Stimulated activated CD8-positive, alpha-beta memory T cell treated with anti-CD3 and anti-CD28 coated beads, Interleukin-2, amount 100 ng/mL, for 48 hours (primary cell): ENCODE measurements at regions not wholly inside any gene's neighbourhood (a gene's known extent, or its start where the extent isn't known, plus 50 kb on each side); places are given as distances from the start of the nearest gene placed in this dataset.
"Not testable (repeated sequence)": the region's sequence is repeated elsewhere in the genome, so short reads cannot be mapped to it uniquely, and the experiment has no call there.

Source experiments
- DNase-seq, 2 donors: peaks; one replicate each; pipeline ENCODE4 v3.0.0-alpha.2; 2020; ENCODE audit warnings: low read depth in 2 of 2

DNA sequence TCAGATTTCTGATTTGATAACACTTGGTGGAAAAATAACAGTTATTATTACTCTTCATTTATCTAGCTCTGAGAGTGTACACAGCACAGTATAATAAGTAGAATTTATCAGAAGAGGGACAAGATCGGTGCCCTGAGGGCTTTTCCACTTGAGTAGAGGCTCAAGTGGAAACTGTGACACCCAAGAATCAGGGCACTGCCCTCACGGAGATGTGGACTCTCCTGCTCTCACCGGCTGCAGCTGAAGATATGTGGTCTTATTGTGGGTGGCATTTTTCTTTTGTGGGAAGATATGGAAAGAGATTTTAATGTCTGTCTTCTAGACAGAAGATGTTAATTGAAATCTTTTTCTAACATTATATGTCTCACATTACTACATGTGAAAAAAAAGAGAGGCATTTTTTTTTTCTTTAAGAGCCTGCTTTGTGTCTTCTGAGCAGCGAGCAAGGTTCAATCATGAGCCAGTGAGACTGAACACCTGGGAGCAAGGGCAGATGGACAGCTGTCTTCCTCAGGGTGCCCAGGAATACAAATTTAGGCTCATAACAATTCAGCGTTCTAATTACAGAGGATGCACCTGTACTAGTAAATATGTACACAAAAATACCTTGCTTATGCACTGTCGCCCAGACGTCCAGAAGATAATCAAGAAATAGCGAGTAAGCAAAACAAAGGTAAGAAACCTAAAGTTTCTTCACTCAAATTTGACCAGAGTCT, 1098.2 kb upstream of the FANCL start:
- DNase-seq = no peak

DNA sequence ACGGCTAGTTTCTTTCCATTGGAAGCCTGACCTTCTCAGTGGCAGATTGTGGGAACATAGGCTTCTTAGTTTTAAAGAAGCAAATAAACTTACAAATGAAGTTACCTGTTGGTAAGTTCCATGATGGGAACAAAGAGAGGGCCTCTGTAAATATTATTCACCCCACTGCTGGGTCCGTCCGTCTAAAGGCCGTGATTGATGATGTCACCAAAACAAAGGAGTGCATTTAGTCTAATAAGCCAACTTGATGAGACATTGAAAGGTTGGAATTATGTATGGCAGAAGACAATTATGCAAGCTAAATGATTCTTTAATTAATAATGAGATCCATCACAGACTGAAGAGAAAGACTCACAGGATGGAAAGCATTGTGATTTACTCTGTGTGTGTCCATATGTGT, 1091.9 kb upstream of the FANCL start:
- no peak for DNase-seq

DNA sequence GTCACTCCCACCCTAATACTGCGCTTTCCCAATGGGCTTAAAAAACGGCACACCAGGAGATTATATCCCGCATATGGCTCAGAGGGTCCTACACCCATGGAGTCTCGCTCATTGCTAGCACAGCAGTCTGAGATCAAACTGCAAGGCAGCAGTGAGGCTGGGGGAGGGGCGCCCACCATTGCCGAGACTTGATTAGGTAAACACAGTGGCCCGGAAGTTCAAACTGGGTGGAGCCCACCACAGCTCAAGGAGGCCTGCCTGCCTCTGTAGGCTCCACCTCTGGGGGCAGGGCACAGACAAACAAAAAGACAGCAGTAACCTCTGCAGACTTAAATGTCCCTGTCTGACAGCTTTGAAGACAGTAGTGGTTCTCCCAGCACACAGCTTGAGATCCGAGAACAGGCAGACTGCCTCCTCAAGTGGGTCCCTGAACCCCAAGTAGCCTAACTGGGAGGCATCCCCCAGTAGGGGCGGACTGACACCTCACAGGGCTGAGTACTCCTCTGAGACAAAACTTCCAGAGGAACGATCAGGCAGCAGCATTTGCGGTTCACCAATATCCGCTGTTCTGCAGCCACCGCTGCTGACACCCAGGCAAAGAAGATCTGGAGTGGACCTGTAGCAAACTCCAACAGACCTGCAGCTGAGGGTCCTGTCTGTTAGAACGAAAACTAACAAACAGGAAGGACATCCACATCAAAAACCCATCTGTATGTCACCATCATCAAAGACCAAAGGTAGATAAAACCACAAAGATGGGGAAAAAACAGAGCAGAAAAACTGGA, 1085.6 kb upstream of the FANCL start:
- not testable (repeated sequence) for DNase-seq

DNA sequence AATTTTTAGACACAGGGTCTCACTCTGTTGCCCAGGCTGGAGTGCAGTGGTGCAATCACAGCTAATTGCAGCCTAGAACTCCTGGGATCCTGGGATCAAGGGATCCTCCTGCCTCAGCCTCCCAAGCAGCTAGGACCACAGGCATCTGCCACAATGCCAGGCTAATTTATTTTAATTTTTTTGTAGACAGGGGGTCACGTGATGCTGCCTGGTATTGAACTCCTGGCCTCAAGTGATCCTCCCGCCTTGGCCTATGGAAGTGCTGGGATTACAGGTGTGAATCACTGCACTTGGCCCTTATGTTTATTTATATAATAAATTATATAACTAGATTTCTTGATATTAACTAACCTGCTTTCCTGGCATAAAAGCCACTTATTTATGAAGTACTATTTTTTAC, 1081.7 kb upstream of the FANCL start:
- no peak for DNase-seq

DNA sequence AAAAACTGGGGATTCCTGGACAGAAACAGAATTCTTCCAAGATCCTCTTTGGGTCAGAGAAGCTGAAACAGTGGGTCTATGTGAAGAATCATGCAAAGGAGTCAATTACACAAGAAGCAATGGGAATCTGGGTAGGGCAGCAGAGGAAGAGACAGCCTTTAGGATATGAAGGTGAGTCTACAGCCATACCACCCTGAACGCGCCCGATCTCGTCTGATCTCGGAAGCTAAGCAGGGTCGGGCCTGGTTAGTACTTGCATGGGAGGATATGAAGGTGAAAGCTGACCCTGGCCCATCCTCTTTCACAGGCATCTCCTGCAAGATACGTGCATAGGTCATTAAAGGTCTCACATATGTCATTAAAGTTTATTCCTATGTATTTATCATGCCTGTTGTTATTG, 1080.9 kb upstream of the FANCL start:
- DNase-seq = no peak

DNA sequence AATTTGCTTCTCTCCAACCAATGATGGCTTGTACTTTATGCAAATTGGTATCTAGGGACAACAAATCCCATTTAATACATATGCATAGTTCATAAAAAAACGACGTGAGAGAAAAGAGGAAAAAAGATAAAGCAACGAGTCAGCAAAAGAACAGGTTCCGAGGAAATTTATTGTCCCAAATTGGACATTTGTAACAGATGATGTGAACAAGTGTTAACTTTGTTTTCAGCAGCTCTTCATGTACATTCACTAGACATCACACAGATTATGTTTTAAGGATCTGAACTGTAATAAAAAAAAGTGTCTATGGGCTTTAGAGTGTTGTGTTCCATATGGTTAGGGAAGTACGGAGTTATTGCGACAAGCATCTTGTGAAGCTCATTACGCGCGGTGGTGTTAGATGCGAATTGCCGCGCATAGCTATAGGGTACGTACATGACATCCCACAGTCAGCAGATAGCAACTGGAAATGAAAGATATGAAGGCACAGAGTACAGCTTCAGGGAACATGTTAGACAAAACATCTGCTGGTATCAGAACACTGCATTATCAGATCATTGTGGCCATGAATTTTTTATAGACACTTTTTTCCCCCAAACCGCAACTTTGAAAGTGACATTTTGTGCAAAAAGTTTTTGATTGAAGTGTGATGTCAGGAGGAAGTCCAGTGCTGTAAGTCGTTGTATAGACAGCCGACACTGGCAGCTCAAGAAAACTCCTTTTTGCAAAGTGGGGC, 1073.1 kb upstream of the FANCL start:
- DNase-seq = no peak

DNA sequence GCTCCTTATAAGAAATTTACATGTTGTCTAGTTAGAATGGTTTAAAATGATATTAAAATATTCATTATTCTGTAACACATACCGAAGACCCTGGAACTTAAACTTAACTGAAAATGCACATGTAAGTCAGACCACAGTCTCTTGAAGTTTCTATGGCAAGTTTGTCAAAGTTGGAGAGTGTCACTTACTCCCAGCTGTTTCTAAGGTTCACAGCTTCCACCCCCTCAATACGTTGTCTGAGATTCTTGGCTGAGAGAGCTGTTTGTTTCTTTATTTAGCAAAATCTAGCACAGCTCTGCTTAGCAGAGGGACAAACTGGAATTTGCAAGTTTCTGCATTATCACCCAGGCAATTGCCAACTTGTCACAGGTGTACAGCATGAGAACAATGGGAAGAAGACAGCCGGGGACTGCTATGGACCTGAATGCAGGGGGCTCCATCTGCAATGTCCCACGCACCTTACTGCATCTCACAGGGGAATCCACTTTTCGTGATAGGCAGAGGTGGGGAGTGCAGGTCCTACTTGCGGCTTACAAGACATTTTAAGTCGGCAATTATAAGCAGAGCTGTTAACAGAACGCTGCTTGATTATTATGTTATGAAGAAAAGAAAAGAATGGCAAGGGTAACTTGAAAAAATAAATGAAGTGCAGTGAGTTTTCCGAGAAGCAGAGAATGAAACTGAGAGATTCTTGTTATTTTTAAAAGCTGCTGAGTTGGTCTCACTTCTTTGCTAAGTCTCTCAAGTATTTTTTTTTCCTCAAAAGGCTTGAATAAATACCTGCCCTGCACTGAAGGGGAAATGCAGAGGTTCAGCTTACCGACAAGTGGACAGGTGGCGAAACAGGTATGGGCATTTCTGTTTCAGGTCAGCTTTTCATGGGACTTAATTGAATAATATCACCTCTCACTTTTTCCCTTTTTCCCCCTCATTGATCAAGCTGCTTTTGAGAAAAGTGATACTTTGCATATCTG, 1072.1 kb upstream of the FANCL start:
- DNase-seq = no peak

DNA sequence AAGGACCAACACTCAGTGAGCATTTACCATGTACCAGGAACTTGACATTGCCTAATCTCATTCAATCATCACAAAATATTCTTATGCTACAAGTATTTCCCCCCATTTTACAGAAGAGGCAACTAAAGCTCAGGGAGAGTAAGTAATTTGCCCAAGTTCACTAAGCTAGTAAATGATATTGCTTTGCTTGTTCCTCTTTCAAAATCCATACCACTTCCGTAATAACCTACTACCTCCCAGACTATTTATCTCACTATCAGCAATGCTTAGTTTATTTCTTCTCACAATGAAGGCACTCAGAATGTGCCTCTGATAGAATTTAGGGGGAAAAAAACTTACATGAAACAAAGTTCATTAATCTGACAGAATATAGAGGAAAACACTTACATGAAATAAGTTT, 1070.9 kb upstream of the FANCL start:
- DNase-seq = no peak

DNA sequence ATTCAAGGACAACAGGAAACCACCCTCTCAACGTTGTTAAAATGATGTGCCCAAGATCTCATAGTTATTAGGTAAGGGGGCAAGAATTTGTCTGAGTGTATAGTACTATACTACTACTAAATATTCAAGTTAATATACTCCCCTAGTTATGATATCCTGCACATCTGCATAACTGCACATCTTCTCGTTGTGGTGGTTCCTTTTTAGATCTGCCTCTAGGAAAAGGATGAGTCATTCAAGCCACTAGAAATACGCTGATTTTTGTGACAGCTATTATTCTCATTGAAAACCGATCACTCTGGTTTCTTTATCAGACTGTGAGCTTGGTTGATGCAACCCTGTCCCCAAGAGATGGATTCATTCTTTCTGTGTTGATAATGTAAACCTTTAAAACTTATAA, 1067.0 kb upstream of the FANCL start:
- DNase-seq = no peak

DNA sequence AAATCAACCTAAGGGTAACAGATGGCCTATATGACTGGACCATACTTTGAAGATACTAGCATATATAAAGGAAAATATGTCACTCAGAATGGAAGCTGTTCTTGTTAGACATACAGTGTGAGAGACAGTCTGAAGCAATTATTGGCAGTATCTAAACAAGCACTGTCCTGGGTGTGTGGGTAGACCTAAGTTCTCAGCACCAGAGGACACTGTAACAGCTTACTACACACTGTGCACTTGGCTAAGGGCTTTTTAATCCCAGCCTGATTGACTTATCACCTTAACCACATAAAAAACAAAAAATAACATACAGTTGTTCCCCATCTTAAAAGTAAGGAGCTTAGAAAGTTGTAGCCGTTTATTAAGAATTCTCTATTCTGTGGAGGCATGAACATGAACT, 1066.1 kb upstream of the FANCL start:
- DNase-seq = no peak

DNA sequence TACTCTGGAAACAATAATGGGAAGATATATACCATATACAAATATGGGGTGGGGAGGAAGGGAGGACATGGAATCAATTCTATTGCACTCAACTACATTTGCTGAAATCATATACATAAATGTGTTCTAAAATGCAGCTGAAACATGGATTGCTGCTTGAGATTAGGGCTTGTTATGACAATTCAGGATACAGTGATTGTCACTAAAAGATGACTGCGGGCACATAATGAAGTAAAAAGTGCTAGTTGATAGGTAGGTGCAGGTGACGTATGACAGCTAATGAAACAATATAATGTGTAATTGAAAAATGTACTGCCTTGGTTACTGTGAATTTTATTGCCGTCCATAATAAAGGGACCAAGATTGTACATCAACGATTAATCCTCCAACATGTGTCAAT, 1062.1 kb upstream of the FANCL start:
- DNase-seq = no peak

DNA sequence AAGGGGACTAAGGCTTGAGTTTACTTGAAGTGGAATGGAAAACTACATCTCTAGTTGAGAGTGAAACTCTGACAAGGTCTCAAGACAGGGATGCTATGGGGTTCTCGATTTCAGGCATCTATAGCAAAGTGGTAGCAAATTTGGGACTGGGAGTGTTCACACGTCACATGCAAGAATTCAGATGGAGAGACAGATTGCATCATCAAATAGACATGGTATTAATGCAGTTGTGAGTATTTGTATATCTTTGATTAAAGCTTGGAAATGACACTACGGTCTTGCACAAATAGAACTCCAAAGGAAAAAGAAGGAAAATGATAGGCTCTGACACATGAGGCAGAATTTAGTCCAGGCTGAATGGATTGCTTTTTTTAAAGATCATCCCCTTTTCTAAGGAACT, 1061.6 kb upstream of the FANCL start:
- DNase-seq = no peak

DNA sequence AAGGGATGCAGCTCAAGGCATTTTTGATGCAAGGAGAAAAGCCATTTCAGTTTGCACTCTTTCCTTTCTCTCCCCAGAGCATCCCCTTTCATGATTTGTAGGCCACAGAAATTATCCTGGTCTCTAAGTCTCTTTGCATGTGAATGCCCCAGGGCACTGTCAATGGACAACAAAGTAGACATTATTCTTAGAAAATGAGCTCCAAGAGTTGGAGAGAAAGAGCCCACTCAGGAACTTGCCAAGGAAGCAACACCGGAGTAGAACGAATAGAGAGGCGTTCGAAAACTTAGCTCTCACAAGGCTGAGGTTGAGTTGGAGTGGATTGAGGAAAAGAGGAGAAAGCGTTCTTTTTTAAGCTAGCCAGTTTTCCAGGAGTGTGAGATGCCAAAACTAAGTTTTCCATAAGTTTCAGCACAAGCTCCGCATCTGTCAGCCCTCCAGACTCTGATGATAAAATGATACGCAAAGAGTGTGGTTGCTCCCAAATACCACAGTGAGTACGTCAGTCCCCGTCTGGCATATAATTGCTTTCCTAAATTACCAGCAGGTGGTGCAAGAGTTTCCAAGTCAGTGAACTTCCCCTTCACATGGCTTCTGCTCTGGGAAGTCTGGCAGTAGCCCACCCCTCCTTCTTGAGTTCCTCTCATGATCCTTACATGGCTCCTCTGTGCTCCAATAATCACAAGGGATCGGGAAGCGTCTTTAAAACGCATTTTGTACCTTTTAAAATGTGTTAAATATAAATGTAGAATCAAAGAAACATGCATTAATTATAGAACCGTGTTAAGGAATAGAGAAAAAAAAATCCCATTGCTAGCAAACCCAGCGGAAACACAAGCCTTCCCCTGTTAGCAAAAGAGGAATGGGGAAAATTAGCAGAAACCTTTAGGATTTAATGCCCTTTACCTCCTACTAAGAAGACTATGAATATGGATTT, 1060.6 kb upstream of the FANCL start:
- DNase-seq = no peak

DNA sequence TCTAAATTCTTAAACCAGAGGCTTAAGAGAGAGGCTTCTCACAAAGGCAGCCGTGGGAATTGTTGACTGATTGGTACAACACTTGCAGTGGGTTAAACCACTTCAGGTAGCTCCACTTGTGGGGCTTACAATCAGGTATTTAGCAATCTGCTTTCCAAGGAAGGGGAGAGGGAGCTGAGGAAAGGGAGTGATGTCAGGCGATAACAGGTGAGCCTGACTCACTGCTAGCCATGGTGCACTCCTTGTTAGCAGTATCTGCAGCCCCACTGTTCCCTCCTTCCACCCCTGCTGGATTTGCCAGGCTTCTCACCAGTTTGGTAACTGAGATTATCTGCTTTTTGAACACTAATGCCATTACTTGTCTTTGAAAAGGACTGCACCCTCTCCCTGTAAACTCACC, 1056.7 kb upstream of the FANCL start:
- DNase-seq = no peak

DNA sequence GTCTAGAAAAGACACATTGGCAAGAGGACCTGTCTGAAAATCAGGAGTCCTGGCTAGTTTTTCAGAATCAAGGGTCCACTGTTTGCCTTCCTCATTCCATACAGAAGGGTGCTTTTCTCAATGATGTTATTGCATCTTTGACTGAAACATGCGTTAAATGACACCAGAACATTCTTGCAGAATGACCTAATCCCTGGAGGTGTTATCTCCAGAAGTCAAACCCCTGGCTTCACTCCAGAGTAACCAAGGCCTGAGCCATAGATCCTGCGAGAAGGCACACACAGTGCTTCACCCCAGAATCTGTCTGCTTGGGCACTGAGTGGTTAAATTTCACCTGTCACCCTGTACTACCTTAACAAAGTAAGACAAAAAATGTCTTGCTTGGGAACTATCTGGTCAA, 1055.2 kb upstream of the FANCL start:
- DNase-seq = no peak

DNA sequence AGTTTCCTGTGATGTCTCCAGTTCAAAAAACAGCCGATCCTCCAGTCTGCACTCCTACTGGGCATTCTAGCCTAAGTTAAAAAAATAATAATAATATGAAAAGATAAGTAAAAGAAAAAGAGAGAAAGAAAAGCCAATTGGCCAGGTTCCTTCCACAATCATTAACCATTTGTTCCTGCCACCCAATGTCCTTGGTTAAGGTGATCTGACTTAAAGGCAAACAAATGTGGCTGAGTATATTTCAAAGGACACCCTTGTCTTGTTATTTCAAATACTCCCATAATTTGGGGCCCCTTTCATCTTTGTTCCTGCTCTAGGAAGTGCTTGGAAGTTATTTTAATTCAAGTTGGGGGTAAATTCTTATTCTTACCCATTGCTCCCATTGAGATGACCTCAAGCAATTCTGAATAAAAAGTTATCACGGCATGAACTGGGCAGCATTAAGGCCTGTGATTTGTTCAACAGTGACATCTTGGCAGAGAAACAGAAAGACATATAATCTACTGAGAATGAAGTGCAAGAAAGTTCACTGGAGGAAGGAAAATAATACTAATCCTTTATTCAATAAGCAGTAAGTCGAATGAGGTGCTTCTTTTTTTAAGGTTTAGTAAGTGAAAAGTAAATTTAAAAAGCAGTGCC, 1054.5 kb upstream of the FANCL start:
- DNase-seq = no peak

DNA sequence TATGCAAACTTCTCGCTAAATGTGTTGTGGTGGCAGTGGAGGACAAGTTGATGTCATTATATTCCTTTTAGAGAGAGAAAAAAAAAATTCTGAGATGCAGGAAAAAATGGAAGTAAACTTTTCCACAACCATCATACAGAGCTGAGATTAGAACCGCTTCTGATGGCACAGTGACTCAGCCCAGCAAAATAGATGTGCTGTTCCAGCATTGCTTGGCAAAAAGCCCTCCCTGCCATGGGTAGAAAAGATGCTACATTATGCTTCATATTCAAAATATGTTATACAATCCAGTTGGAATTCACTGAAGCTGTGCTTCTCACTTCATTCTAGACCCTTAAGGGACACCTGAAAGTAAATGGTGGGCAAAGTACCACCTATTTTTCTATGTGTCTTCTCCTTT, 1047.6 kb upstream of the FANCL start:
- no peak for DNase-seq

DNA sequence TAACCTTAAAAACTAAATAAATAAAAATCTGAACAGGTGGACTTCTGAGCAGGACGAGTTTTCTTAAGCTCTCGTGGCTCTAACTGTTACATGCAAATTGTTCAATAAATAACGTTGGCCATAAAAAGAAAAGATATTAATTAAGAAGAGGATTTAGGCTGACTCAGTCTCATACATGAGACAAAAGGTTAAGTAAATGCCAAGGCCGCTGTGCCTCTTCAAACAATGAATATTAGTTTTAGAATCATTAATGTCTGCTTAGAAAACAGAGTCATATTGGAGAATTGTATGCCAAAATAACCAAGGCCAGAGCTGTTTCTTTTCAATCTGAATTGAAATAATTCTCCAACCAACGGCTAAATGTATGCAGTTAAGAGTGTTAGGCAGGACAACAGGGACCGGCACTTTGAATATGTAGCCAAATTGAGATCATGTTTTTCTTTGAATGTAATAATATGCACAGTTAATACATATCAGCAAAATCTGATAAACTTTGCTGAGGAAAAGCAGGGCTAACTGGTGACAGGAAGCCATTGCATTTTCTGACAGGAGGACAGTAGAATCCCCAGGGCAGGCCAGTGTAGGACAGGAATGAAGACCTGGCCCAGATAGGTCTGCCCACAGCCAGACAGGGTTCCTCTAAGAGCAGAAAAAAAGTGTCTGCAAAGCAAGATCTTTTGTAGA, 1041.4 kb upstream of the FANCL start:
- no peak for DNase-seq

DNA sequence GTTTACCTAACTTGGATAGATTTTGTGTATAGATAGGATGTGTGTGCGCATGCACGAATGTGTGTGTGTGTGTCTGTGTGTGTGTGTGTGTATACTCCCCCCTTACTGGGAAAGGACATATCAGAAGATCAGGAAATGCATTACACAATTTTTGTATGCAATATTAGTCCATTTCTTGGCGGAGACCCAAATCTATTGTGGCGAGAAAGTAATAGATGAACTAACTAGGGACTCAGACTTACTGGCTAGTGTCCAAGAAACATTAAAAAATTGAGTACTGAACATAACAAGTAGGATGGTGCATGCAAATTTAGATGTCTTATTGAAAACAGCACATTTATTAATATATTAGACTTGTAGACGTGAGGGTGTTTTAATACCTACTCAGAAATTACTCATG, 1036.5 kb upstream of the FANCL start:
- DNase-seq = no peak
